ENCODE measurements at regions not wholly inside any gene's neighbourhood (a gene's known extent, or its start where the extent isn't known, plus 50 kb on each side); places are given as distances from the start of the nearest gene placed in this dataset.

GRCh38 chr14:58907803-58908202, 270.0 kb downstream of the DACT1 start (continued):
- TF ChIP-seq, protein P1, sequence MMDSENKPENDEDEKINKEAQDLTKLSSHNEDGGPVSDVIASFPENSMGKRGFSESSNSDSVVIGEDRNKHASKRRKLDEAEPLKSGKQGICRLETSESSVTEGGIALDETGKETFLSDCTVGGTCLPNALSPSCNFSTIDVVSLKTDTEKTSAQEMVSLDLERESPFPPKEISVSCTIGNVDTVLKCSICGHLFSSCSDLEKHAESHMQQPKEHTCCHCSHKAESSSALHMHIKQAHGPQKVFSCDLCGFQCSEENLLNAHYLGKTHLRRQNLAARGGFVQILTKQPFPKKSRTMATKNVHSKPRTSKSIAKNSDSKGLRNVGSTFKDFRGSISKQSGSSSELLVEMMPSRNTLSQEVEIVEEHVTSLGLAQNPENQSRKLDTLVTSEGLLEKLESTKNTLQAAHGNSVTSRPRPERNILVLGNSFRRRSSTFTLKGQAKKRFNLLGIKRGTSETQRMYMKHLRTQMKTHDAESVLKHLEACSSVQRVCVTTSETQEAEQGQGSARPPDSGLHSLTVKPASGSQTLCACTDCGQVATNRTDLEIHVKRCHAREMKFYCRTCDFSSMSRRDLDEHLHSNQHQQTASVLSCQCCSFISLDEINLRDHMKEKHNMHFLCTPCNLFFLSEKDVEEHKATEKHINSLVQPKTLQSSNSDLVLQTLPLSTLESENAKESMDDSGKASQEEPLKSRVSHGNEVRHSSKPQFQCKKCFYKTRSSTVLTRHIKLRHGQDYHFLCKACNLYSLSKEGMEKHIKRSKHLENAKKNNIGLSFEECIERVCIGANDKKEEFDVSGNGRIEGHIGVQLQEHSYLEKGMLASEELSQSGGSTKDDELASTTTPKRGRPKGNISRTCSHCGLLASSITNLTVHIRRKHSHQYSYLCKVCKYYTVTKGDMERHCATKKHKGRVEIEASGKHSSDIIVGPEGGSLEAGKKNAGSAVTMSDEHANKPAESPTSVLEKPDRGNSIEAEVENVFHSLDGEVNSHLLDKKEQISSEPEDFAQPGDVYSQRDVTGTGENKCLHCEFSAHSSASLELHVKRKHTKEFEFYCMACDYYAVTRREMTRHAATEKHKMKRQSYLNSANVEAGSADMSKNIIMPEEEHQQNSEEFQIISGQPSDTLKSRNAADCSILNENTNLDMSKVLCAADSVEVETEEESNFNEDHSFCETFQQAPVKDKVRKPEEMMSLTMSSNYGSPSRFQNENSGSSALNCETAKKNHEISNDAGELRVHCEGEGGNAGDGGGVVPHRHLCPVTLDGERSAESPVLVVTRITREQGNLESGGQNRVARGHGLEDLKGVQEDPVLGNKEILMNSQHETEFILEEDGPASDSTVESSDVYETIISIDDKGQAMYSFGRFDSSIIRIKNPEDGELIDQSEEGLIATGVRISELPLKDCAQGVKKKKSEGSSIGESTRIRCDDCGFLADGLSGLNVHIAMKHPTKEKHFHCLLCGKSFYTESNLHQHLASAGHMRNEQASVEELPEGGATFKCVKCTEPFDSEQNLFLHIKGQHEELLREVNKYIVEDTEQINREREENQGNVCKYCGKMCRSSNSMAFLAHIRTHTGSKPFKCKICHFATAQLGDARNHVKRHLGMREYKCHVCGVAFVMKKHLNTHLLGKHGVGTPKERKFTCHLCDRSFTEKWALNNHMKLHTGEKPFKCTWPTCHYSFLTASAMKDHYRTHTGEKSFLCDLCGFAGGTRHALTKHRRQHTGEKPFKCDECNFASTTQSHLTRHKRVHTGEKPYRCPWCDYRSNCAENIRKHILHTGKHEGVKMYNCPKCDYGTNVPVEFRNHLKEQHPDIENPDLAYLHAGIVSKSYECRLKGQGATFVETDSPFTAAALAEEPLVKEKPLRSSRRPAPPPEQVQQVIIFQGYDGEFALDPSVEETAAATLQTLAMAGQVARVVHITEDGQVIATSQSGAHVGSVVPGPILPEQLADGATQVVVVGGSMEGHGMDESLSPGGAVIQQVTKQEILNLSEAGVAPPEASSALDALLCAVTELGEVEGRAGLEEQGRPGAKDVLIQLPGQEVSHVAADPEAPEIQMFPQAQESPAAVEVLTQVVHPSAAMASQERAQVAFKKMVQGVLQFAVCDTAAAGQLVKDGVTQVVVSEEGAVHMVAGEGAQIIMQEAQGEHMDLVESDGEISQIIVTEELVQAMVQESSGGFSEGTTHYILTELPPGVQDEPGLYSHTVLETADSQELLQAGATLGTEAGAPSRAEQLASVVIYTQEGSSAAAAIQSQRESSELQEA (CRISPR knock-in tag; IDR thresholded peaks at IDR 0.05; ENCODE audit: not compliant biosample characterization) = no peak

DNA sequence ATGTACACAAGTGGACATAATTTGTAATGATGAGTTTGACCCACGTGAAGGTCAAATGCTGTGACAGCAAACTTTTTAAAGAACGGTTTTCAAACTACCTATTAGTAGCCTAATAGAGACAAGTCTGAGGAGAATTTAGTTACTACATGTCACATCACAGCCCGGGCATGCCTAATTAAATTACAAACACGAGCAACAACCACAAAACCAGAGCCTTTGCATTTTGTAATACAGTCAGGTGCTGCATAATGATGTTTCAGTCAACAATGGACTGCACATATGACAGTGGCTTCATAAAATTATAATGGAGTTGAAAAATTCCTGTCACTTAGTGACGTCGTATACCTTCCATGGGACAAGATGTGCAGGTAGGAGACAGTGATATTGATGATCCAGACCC, 274.5 kb downstream of the DACT1 start:
- in situ Hi-C loops (cut with HindIII; ENCODE audit: extremely low pct_ligation_motif_present, low pct_unique_long_range_greater_than_20kb) = no loop called here
- no peak overlapping the region for H2AFZ ChIP-seq (ENCODE audit: low read length)
- ChIA-PET CTCF (ENCODE audit: low intra/inter-chr PET ratio, low total read pairs) (no interaction called here), POLR2A (no interaction called here)
- no peak for ATAC-seq
- H3K27ac ChIP-seq (ENCODE audit: extremely low read length, insufficient read depth, low read length) = no peak overlapping the region
- no peaks in the 10 kb centered on the region for H3K4me1 ChIP-seq (ENCODE audit: insufficient read depth, low read length)
- no peak for FAIRE-seq
- H3K27me3 ChIP-seq (ENCODE audit: control insufficient read depth in 1 of 2, insufficient read depth in 2 of 2, low read length in 2 of 2) = no peaks in the 10 kb centered on the region; a peak in 1 of 5 replicates
- no peaks in the 10 kb centered on the region for H4K20me1 ChIP-seq (ENCODE audit: insufficient read depth, low read length)
- no peak overlapping the region for H3K4me3 ChIP-seq (replicated peaks in 1 of 3; ENCODE audit: insufficient read depth in 1 of 3, low read depth in 2 of 3, low read length in 3 of 3)
- no peak for DNase-seq (ENCODE audit: low spot score)
- H3K4me2 ChIP-seq (ENCODE audit: low read depth, low read length) = no peak overlapping the region
- no peak overlapping the region for H3K9ac ChIP-seq (ENCODE audit: insufficient read depth, low read depth, low read length)
- TF ChIP-seq SIX4 (CRISPR knock-in tag; IDR thresholded peaks at IDR 0.05) = no peak
- TF ChIP-seq CREB1 (IDR thresholded peaks at IDR 0.05) = 0 out of 2 replicates have a peak, but pooled peaks have one; percentile 19
- no peak for TF ChIP-seq CREB1 (CRISPR knock-in tag; IDR thresholded peaks at IDR 0.05)
- no peaks in the 10 kb centered on the region for H3K9me3 ChIP-seq (ENCODE audit: low read length)
- intact Hi-C loops (cut with micrococcal nuclease; ENCODE audit: unreplicated experiment) = no loop called here
- H3K36me3 ChIP-seq (replicated peaks in 1 of 2; ENCODE audit: control insufficient read depth in 1 of 2, insufficient read depth in 2 of 2, low read length in 2 of 2) = no peaks in the 10 kb centered on the region
- no TSS peak for BruUV-seq (replicated peaks)
- H3K79me2 ChIP-seq (ENCODE audit: insufficient read depth, low read length) = no peaks in the 10 kb centered on the region
- WGBS (ENCODE audit: low lambda C conversion rate) = 0% methylated on average over 6 of the region's 6 CpGs

All from HepG2 (cell line).